ENCODE measurements at regions not wholly inside any gene's neighbourhood (a gene's known extent, or its start where the extent isn't known, plus 50 kb on each side); places are given as distances from the start of the nearest gene placed in this dataset.

- peak; percentile 51 to 99 (median 75) for TF ChIP-seq CTCF (IDR thresholded peaks at IDR 0.05)
- TF ChIP-seq POLR2A (IDR thresholded peaks at IDR 0.05), result no peak
Observed at GRCh38 chr9:613771-614347, 227.6 kb upstream of the DMRT1 start.

Data from body of pancreas (tissue), 4 donors.